ENCODE measurements at regions not wholly inside any gene's neighbourhood (a gene's known extent, or its start where the extent isn't known, plus 50 kb on each side); places are given as distances from the start of the nearest gene placed in this dataset.
A peak's percentile ranks its signal among the peaks of the same experiment; 100 is the strongest.

- intact Hi-C loops (cut with DNase I): no loop called here
- no peak for DNase-seq
These were observed 318.8 kb upstream of the FIGN start for GRCh38 chr2:164054651-164055050.

- intact Hi-C loops (cut with DNase I): no loop called here
- no peak for DNase-seq
These were observed 317.2 kb upstream of the FIGN start for GRCh38 chr2:164053021-164053420.

GRCh38 chr2:164052006-164052405, 316.2 kb upstream of the FIGN start:
- intact Hi-C loops (cut with DNase I): no loop called here
- no peak for DNase-seq

GRCh38 chr2:164048729-164049128, 312.9 kb upstream of the FIGN start:
- intact Hi-C loops (cut with DNase I): no loop called here
- DNase-seq: no peak

- intact Hi-C loops (cut with DNase I): no loop called here
- no peak for DNase-seq
These were observed 310.2 kb upstream of the FIGN start for GRCh38 chr2:164046040-164046439.

GRCh38 chr2:164044622-164045021, 308.8 kb upstream of the FIGN start:
- intact Hi-C loops (cut with DNase I): no loop called here
- DNase-seq: peak in 3 of 42 donors; percentile 17 to 19 (median 17)

GRCh38 chr2:164039270-164039669, 303.5 kb upstream of the FIGN start:
- intact Hi-C loops (cut with DNase I): no loop called here
- no peak for DNase-seq

GRCh38 chr2:164032995-164033394, 297.2 kb upstream of the FIGN start:
- intact Hi-C loops (cut with DNase I): no loop called here
- no peak for DNase-seq

- intact Hi-C loops (cut with DNase I): no loop called here
These were observed 294.8 kb upstream of the FIGN start for GRCh38 chr2:164030623-164031022.

GRCh38 chr2:164028814-164029534, 293.2 kb upstream of the FIGN start:
- intact Hi-C loops (cut with DNase I): no loop called here
- DNase-seq: no peak

More at GRCh38 chr2:164030623-164031022, 294.8 kb upstream of the FIGN start:
- no peak for DNase-seq

- intact Hi-C loops (cut with DNase I): no loop called here
- no peak for DNase-seq
These were observed 288.6 kb upstream of the FIGN start for GRCh38 chr2:164024396-164024795.

GRCh38 chr2:164023896-164024295, 288.1 kb upstream of the FIGN start:
- intact Hi-C loops (cut with DNase I): no loop called here

GRCh38 chr2:164015328-164016123, 279.7 kb upstream of the FIGN start:
- DNase-seq: peak in 1 of 42 donors; percentile 16
- intact Hi-C loops (cut with DNase I): loop anchor here (10.0 kb wide), 1 partner anchor 71 kb away; no protein-coding TSS in a partner anchor

More at GRCh38 chr2:164023896-164024295, 288.1 kb upstream of the FIGN start:
- peak in 9 of 42 donors; percentile 8 to 49 (median 15) for DNase-seq

GRCh38 chr2:164014791-164015190, 279.0 kb upstream of the FIGN start:
- no peak for DNase-seq
- intact Hi-C loops (cut with DNase I): loop anchor here (10.0 kb wide), 1 partner anchor 70 kb away; no protein-coding TSS in a partner anchor

GRCh38 chr2:164014068-164014731, 278.4 kb upstream of the FIGN start:
- DNase-seq: peak; percentile 7 to 88 (median 67)
- intact Hi-C loops (cut with DNase I): loop anchor here (10.0 kb wide), 1 partner anchor 69 kb away; no protein-coding TSS in a partner anchor

- DNase-seq: no peak
These were observed 276.8 kb upstream of the FIGN start for GRCh38 chr2:164012581-164012980.

GRCh38 chr2:164009756-164010337, 274.0 kb upstream of the FIGN start:
- peak in 20 of 42 donors; percentile 11 to 68 (median 21) for DNase-seq

More at GRCh38 chr2:164012581-164012980, 276.8 kb upstream of the FIGN start:
- intact Hi-C loops (cut with DNase I): loop anchor here (10.0 kb wide), 1 partner anchor 68 kb away; no protein-coding TSS in a partner anchor

GRCh38 chr2:164008752-164009151, 272.9 kb upstream of the FIGN start:
- intact Hi-C loops (cut with DNase I): no loop called here
- no peak for DNase-seq

More at GRCh38 chr2:164009756-164010337, 274.0 kb upstream of the FIGN start:
- intact Hi-C loops (cut with DNase I): loop anchor here (10.0 kb wide), 1 partner anchor 65 kb away; no protein-coding TSS in a partner anchor

GRCh38 chr2:164006704-164007103, 270.9 kb upstream of the FIGN start:
- intact Hi-C loops (cut with DNase I): no loop called here
- DNase-seq: no peak

Data from head of caudate nucleus (tissue), 42 donors.